HG03159 (cell line): ENCODE measurements at regions not wholly inside any gene's neighbourhood (a gene's known extent, or its start where the extent isn't known, plus 50 kb on each side); places are given as distances from the start of the nearest gene placed in this dataset.

Experiments
- ATAC-seq: cut with Tn5 transposase; IDR thresholded peaks from one replicate; pipeline ENCODE4 v1.9.1; 2021; ENCODE audit warnings: mild to moderate bottlenecking, moderate library complexity; ENCODE audit not compliant: unreplicated experiment

- ATAC-seq: no peak
These were observed 393.5 kb upstream of the TBL1XR1 start for GRCh38 chr3:177590826-177591225.

GRCh38 chr3:177591379-177591778, 394.1 kb upstream of the TBL1XR1 start:
- ATAC-seq: peak; percentile 56

GRCh38 chr3:177594096-177594495, 396.8 kb upstream of the TBL1XR1 start:
- no peak for ATAC-seq

GRCh38 chr3:177595530-177596188, 398.4 kb upstream of the TBL1XR1 start:
- no peak for ATAC-seq

- ATAC-seq: no peak
These were observed 399.1 kb upstream of the TBL1XR1 start for GRCh38 chr3:177596248-177596815.

GRCh38 chr3:177596816-177597271, 399.6 kb upstream of the TBL1XR1 start:
- ATAC-seq: no peak

GRCh38 chr3:177597311-177598096, 400.2 kb upstream of the TBL1XR1 start:
- peak; percentile 87 for ATAC-seq

- ATAC-seq: no peak
These were observed 401.0 kb upstream of the TBL1XR1 start for GRCh38 chr3:177598097-177598833.

GRCh38 chr3:177599326-177599725, 402.0 kb upstream of the TBL1XR1 start:
- ATAC-seq: no peak

GRCh38 chr3:177599837-177600236, 402.6 kb upstream of the TBL1XR1 start:
- no peak for ATAC-seq

- no peak for ATAC-seq
These were observed 403.1 kb upstream of the TBL1XR1 start for GRCh38 chr3:177600411-177600810.

- ATAC-seq: no peak
These were observed 403.9 kb upstream of the TBL1XR1 start for GRCh38 chr3:177601152-177601551.

GRCh38 chr3:177602601-177603147, 405.4 kb upstream of the TBL1XR1 start:
- ATAC-seq: peak; percentile 8

- peak; percentile 55 for ATAC-seq
These were observed 405.9 kb upstream of the TBL1XR1 start for GRCh38 chr3:177603148-177603603.

- ATAC-seq: no peak
These were observed 406.9 kb upstream of the TBL1XR1 start for GRCh38 chr3:177604181-177604580.

GRCh38 chr3:177606891-177607290, 409.6 kb upstream of the TBL1XR1 start:
- ATAC-seq: no peak

- no peak for ATAC-seq
These were observed 410.3 kb upstream of the TBL1XR1 start for GRCh38 chr3:177607589-177607988.

GRCh38 chr3:177608443-177608842, 411.2 kb upstream of the TBL1XR1 start:
- ATAC-seq: no peak

- no peak for ATAC-seq
These were observed 412.3 kb upstream of the TBL1XR1 start for GRCh38 chr3:177609613-177610012.

- ATAC-seq: no peak
These were observed 413.0 kb upstream of the TBL1XR1 start for GRCh38 chr3:177610262-177610661.
